Fibroblast of pulmonary artery (primary cell): ENCODE measurements at regions not wholly inside any gene's neighbourhood (a gene's known extent, or its start where the extent isn't known, plus 50 kb on each side); places are given as distances from the start of the nearest gene placed in this dataset.

Source experiments
- DNase-seq: peaks from one replicate; pipeline ENCODE4 v3.0.0-alpha.2; 2010; ENCODE audit warnings: low read depth
- H3K4me3 ChIP-seq: replicated peaks from 2 replicates; pipeline ENCODE4 v1.5.1; 2011; ENCODE audit warnings: low read depth, mild to moderate bottlenecking, control low read depth, low read length, moderate library complexity
- TF ChIP-seq, protein P1 (sequence below): IDR thresholded peaks from 2 replicates; pipeline ENCODE4 v1.5.1; 2011; ENCODE audit warnings: mild to moderate bottlenecking, control low read depth, low read length, inconsistent platforms; ENCODE audit errors: missing control alignments

GRCh38 chr2:147041121-147041494, 803.7 kb upstream of the ACVR2A start:
- TF ChIP-seq, protein P1, sequence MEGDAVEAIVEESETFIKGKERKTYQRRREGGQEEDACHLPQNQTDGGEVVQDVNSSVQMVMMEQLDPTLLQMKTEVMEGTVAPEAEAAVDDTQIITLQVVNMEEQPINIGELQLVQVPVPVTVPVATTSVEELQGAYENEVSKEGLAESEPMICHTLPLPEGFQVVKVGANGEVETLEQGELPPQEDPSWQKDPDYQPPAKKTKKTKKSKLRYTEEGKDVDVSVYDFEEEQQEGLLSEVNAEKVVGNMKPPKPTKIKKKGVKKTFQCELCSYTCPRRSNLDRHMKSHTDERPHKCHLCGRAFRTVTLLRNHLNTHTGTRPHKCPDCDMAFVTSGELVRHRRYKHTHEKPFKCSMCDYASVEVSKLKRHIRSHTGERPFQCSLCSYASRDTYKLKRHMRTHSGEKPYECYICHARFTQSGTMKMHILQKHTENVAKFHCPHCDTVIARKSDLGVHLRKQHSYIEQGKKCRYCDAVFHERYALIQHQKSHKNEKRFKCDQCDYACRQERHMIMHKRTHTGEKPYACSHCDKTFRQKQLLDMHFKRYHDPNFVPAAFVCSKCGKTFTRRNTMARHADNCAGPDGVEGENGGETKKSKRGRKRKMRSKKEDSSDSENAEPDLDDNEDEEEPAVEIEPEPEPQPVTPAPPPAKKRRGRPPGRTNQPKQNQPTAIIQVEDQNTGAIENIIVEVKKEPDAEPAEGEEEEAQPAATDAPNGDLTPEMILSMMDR, result no peak
- H3K4me3 ChIP-seq, result no peak overlapping the region
- no peak for DNase-seq

GRCh38 chr2:147040298-147041120, 804.3 kb upstream of the ACVR2A start:
- no peak for DNase-seq
- TF ChIP-seq, protein P1, result no peak
- no peak overlapping the region for H3K4me3 ChIP-seq

GRCh38 chr2:147037048-147037447, 807.8 kb upstream of the ACVR2A start:
- no peak for DNase-seq
- TF ChIP-seq, protein P1, result no peak

DNA sequence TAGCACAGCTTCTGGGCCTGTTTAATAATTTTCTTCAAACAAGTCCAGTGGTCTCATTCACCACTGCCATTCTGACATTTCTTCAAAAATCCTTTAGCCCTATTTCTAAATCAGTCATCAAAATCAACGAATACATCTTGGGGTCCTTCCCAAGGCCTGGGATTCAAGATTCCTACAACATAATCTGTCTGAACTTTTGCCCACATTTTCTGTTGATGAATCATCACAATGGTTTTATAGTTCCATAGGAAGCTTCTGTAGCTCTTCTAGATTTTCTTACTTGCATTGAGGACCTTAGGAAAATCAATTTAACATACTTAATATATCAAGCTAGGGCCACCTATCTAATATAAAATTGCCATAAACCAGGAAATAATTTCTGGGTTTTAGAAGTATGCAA, 811.8 kb upstream of the ACVR2A start:
- DNase-seq, result peak; percentile 41
- no peak overlapping the region for H3K4me3 ChIP-seq
- TF ChIP-seq, protein P1, result no peak

More at GRCh38 chr2:147037048-147037447, 807.8 kb upstream of the ACVR2A start:
- no peak overlapping the region for H3K4me3 ChIP-seq

GRCh38 chr2:147031897-147032296, 812.9 kb upstream of the ACVR2A start:
- no peak overlapping the region for H3K4me3 ChIP-seq
- DNase-seq, result no peak
- TF ChIP-seq, protein P1, result no peak

DNA sequence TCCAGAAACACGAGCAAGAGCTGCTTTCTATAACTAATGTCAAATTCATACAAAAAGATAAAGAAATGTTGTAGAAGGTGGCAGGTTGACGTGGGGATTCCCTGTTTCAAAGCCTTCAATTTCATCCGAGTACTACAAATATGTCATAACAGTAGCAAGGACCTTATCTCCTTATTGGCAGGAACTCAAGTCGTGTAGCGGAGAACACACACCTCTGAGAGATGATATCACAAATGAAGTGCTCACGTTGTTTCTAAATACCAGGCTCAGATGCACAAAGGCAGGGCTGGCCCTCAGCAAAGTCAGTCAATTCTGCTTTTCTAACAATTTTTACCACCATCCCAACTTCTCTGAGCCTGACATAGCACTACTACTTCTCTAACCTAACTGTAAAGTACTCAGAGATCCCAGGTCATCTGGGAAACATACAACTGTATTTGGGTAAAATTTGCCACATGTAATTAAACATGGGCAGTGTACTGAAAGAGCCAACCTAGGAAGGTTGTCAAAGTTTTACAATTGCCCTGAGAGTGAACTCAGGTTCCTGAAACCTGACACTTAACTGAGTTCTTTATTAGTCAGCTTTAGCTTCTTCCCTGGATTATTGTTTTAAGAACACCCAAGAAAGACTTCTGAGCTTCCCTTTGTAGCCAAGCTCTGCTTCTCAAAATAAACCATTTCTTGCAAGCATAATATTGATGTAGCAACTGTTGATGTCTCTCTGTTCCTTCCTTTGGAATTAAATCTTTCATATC, 813.7 kb upstream of the ACVR2A start:
- peak; percentile 46 for DNase-seq
- no peak overlapping the region for H3K4me3 ChIP-seq
- TF ChIP-seq, protein P1, result no peak
